Limb (tissue), 2 donors: ENCODE measurements at regions not wholly inside any gene's neighbourhood (a gene's known extent, or its start where the extent isn't known, plus 50 kb on each side); places are given as distances from the start of the nearest gene placed in this dataset.

ENCODE experiments used
- DNase-seq, 2 donors: peaks; one replicate each; pipeline ENCODE4 v3.0.0-alpha.2; 2016; ENCODE audit errors: extremely low spot score in 2 of 2

DNA sequence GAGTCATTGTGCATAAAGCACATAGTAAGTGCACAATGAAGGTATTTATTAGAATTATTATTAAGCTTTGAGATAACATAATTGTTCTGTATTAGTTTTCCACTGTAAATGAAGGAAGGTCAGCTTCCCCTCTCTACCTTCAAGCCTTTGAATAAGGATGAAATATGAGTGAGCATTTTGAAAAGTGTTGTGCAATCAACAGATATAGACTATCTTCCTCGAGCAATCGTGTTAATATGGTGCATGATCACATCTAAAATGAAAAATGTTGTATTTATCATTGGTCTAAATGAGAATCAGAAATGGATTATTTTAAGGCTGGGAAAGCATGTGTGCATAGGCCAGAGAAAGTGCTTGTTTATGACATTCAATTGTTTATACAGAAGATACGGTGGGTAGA lies 1474.6 kb upstream of the TENM3 start:
- DNase-seq: no peak

DNA sequence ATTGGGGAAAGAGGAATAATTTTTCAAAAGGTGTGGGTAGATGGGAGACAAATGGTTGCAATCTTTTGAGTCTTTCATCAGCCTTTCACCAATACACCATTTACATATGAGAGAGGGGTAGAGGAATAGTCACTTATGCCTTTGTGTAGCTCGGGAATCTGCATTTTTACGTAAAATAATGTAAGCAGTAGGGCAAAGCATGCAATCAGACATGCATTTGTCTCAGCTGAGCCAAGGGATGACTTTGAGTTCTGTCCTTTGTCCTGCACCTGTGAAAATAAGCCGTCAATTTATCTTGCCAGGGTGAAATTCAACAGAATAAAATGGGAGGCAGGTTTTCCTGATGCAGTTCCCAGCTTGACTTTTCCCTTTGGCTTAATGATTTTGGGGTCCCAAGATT lies 1473.4 kb upstream of the TENM3 start:
- no peak for DNase-seq

DNA sequence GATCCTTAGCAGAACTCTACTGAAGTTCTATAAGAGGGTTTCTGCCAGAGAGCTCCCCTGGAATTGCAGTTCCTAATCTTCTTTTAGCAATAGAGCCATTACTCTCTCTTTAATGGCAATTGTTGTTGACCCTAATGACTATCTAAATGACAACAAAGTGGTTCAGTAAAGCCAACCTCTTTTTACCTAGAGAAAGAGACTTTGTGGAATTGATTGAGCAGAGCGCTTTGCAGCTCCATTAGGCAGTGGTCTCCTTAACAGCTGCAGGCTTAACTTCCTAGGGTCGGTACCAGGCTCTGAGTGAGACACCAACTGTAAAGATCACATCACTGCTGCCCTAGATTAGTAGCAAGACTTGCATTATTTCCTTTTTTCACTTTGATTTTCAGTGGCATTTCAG lies 1472.9 kb upstream of the TENM3 start:
- DNase-seq: no peak

DNA sequence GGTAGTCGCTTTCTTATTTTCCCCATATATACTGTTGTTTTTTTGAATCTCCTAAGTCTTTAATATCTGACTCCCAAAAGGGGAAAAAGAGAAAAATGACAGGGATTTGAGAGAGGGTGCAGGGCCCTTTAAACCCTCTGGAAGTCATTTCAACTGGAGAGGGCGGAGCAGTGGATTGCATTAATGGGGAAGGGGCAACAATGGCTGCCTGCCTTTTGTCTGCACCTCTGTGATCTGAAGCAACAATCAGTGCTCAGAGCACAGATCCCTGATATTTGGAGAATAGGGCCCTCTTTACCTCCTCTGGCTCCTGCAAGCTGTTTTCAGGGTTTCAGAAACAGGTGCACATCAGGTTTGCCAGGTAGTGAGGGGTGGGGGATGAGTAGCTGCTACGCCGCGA lies 1458.3 kb upstream of the TENM3 start:
- no peak for DNase-seq

DNA sequence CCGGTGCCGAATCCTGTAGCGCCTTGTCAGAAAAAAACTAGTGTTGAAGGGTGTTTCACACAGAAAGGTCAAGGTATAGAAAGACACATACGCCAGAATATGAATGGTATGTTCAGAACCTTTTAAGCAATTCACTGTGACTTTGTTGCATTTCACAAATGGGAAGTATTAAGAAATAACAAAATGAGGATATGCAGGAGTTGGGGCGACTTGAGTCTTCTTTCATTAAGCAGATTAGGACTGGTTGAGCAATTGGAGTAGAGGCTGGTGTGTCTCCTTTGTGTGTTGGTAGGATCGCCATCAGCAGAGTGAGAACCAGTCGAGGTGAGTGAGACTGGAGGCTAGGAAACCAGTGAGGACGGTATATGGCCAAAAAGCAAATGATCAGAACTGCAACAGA lies 1454.5 kb upstream of the TENM3 start:
- DNase-seq: no peak

DNA sequence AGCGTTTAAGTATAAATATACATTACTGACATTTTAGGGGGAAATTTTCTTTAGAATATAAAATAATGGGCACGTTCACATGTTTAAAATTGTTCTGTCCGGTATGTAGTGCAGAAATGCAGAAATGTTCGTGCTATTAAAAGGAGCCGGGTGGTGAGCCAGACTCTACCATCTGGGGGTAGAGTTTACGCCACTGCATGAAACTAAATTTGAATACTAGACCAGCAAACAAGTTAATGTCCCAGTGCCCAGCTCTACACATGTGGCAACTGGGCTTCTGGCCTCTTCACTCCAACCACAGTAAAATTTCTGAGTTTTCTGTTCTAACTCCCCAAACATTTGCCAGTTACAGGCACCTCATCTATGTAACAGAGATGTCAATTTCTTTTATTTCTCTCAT lies 1453.3 kb upstream of the TENM3 start:
- DNase-seq: no peak

DNA sequence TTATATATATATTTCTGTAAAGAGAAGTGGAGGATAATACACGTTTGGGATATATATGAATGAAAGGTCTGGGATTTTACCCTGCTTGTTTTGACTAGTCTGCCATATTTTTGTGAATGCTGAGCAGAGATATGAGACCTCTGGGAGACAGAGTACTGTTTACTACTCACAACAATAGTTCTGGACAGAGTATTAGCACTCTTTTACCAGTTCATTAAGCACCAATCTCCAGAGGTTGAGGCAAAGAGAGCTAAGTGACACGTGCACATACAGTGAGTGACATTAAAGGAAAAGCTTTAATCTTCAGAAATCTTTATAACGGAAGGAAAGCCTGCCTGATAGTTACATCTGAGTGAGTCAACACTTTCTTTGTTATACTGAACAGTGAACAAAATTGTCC lies 1452.7 kb upstream of the TENM3 start:
- no peak for DNase-seq

DNA sequence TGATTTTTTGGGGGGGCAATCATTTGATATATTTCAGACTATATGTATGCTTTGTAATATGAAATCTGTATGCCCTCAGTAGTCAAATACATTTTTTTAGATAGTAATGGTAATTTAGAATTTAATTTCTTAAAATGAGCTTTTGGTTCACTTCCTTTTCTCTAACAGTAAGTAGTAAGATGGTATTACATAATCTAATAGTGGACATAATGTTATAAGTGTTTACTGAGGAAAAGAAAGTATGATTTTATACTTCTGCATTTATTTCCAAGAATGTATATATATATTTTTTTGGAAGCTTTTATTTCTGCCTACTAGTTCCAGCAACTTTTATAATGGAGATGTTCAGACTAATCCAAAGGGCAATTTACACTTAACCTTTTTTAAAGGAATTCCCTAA lies 1450.7 kb upstream of the TENM3 start:
- no peak for DNase-seq

DNA sequence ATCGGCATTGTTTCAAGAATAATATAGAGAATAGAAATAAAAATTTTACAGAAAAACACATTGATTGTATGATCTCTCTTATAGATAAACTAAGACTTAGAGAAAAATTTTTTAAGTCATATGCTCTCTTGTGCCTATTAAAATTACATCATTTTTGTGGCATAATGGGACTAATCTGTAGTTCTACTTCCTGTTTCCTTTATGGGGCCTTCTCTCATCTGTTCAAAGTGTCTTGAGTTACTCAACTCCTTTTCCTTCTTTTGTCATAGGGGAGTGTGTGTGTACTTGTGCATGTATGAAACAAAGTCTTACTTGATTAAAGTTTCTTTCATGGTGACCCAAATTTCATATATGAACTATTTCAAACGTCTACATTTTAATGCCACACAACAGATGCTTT lies 1448.9 kb upstream of the TENM3 start:
- no peak for DNase-seq

DNA sequence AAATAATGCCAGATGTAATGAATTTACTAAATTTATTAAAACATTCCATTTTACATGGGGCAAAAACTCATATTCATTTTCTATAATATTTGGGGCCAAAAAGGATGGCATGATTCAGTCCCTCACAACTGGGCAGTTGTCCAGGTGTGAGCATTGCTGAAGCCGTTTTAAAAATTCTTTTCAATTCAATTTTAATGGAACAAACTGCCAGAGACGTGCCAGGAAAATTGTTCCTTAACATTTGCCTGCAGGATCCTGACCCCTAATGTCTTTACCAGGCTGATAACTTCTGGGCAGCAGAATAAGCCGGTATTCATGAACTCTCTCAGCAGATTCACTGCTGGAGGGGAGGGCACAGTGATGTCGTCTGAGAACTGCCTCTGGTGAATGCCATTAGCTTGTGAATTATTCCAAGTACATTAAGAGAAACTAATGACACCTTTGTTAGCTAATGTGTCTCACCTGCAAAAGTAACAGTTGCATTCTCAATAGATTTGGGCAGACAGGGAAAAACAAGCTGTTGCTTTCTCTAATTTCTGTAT lies 1445.1 kb upstream of the TENM3 start:
- DNase-seq: peak in 1 of 2 donors; percentile 27

DNA sequence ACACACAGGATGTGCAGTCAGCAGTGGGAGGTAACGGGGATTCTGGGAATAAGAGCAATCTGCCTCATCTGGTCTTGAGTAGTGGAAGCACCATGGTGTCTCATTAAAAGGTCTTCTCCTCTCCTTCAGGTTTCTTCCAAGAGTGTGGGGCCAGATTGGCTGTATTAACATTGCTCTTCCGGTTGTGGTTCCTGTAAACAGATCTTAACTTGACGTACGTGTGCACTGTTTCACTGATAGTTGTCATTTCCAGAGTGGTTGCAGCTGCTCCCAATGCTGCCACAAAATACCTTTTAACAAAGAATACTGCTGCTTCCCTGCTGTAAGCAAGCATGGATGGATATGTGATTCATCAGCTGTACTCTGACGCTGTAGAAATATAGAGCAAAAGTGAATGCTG lies 1443.4 kb upstream of the TENM3 start:
- DNase-seq: no peak

DNA sequence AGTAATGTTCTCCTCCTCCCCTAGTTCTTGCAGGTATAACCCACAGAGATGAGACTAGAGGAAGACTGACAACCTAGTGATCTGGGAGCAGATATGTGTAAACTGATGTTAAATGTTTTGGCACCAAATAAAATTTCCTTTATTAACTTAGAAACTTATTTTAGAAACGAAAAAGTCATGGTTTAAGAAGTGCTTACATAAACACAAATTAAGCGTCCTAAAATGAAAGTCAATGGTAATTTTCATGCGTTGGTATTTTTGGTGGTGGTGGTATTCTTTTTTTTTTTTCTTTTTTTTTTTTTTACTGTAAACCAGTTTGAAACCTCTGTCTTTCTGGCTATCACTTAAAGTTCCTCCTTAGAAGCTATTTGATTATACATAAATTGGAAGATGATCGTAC lies 1438.1 kb upstream of the TENM3 start:
- DNase-seq: no peak

DNA sequence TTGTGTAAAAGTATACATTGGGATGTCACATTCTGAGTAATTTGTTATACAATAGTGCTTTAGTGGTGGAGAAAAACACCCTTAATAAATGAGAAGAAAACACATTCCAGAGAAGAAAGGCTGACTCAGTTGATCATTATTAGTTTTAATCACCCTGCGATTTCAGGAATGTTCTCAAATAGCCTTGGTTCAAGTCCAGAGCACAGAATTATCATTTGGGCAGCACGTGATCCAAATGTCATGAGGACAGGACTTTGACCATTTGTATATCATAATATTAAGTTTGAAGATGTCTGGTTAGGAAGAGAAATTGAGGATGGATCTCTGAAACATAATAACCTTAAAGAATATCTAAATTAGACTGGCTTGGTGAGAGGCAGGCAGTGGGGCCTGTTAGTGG lies 1434.3 kb upstream of the TENM3 start:
- DNase-seq: no peak

DNA sequence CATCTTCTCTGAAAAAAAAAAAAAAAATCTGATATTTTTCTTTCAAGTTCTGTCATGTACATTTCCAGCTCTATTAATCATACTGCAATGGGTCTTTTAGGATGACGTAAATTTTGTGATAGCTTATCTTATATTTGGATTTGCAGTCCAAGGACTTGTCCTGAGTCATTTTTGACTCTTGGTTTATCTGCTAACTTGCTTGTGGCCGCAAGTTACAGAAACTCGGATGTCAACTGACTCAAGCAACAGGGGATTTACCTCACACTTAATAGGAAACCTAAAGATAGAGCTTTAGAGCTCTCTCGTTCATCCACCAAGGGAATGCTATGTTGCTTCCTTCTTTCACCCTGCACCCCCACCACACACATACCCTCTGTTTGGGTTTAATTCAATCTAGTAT lies 1433.8 kb upstream of the TENM3 start:
- no peak for DNase-seq

DNA sequence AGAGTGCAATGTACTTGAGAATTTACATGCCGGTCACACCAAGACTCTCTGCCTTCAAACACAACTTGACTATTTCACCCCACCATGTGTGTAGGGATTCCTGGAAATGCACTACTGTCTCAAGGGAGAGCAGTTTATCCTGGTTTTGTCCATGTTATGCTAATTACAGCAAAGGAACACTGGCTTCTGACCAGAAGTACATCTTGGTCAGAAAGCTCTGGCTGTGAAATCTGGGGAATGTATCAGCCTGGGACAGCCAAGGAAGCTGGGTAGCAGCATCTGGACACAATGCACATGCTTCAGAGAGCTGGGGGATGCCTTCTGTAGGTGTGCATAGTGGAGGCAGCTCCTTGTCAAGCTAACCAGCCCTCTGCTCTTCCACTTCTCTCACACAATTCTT lies 1432.6 kb upstream of the TENM3 start:
- no peak for DNase-seq

DNA sequence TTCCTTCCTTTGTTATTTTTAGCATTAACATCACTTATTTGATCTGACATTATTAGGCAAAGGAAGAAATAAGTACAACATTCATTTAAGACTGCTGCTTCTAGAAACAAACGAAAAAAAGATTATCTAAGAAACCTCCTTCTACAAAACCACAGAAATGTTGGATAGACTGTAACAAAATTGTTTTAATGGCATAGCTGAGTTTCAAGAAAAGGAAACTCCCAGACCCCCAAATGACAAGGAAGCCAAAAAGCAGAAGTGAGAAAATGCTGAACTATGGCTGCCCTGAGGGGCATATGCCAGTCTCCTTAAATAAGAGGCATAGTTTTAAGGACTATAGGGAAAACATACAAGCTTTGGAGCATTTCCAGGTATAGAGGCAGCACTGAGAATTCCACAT lies 1431.6 kb upstream of the TENM3 start:
- no peak for DNase-seq

DNA sequence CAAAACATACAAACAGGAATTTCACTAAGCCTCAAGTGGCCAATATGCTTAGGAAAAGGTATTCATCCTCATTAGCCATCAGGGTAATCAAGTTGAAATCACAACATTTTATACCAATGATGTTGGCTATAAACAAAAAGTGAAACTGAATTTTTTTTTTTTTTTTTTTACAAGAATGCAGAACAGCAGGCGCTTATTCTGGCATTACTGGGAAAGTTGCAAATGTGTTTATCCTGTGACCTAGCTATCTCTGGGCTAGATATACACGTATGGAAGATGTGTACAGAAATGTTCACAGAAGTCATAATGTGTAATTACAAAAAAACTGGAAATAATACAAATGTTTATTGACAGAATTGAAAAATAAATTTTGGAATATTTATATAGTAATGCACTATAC lies 1430.4 kb upstream of the TENM3 start:
- no peak for DNase-seq

DNA sequence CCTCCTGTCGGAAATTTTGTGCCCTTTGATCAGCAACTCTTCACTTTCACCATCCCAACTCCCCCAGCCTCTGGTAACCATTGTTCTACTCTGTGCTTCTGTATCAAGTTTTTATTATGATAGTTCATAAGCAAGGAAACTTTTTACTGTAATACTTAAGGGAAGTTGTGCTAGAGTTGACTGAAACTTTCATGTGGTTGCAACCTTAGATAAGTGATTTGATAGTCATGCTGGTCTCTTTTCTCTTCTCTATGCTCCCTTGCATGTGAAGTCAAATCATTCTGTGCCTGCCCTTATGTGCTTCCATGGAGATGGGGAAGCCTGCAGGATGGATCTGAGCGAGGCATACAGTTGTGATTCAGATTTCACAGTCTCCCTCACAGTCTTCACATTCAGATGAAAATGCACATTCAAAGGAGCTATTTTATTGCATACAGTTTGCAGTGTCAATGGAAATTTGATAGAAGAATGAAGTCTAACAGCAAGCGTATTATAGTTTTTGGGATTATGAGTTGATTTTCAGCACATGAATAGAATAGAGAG lies 1428.3 kb upstream of the TENM3 start:
- DNase-seq: no peak

DNA sequence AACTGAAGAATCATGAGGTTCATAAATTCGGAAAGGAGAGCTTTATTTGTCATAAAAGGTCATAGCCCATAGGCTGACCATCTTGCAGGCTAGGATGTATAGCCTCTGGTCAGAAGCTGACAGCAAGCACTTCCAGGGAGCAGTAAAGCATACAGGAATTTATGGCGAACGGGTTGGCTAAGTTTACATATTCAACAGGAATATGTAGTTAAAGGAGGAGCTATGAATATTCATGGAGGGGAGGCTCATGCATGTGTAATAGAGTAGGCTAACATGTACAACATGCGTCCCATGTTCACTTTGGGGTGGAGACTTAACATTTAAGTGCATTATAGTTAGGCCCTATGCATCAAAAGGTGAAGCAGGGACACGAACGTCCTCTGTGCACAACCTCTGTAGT lies 1425.7 kb upstream of the TENM3 start:
- no peak for DNase-seq

DNA sequence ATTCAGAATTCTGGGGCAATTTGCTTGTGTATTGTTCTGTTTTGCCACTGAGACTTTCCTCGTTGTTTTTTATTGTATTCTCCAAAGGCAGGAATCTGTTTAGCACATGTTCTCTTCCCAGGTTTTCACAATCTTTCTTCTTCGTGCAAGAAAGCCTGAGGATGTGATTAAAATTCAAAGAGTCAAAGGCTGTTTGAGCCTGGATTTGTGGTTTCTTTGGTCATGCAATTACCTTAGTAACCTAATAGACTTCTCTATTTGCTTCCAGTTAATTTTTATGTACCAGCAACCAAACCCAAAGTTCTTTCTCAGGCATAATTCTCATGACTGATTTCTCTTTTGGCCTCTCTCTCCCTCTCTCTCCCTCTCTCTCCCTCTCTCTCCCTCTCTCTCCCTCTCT lies 1420.1 kb upstream of the TENM3 start:
- no peak for DNase-seq

DNA sequence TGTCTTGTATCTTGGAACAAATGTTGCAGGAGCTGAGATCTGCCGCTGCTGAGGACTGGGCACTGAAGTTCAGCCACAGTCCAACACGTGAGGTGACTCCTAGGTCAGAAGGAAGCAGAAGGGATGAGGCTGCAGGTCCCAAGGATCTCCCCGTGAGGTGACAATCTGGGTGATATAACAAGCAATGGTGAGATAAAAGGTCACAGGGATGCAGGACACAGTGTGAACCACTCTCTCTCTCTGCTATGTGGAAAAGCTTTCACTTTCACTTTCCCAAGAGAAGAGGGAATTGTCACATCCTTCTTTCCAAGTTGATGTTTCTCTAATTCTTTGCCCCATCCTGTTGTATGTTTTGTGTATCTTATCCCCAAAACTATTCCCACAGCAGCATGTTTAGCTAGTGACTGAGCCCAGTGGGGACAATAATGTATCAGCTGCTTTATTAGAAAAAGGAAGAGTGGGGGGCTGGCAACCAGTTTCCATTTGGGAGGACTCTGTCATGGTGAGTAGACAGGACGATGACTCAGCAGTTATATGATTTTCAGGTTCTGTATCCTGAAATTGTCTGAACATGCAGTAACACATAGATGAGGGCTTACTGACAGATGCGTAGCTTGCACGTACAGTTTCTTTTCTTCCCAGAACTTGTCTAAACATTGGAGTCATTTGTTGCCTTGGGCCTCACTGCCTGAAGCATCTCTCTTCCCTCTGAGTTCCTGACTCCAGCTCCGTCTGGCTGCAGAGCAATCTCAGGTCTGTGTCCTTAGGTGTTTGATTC lies 1415.8 kb upstream of the TENM3 start:
- DNase-seq: no peak

DNA sequence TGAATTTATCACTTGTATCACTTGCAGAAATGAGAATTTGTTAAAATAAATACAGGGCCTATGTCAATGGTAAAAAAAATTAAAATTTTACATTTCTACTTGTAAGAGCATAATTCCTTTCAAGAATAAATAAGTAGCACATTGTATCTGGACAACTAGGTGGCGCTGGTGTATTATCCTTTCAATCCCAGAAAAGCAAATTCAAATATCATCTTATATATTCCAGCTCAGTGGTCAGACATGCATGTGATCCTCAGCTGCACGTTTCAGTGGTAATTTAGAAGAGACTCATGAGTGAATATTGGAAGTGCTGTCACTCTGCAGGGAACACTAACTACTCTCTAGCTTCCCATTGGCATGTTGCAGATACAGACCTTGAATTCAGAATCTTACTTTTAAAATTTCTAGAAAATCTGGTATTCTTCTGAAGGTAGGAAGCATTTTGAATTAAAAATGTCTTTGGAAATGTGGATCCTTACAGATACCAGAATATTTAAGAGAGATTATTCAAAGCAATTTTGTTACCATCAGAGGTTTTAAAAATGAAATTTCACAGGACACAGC lies 1414.7 kb upstream of the TENM3 start:
- peak; percentile 53 to 83 for DNase-seq

DNA sequence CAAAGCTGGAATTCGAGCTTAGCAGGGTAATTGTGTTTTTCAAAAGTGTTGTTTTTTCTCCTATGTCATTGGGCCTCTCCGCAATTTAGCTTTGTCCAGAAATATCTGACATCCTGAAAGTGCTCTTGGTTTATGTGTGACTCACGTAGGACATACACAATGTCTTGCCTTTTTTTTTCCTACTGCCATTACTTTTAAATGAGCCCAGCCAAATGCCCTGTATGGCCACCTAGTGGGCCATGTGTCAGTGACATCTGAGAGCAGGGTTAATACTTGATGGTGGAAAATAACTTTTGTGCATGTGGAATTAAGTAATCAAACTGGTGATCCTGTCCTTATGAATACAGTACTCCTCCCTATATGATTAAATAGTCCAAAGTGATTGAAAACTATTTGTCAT lies 1411.1 kb upstream of the TENM3 start:
- DNase-seq: no peak
